ENCODE measurements at regions not wholly inside any gene's neighbourhood (a gene's known extent, or its start where the extent isn't known, plus 50 kb on each side); places are given as distances from the start of the nearest gene placed in this dataset.

GRCh38 chr9:86830356-86830755 lies 117.0 kb downstream of the GAS1 start:
- no peak for DNase-seq (ENCODE audit: low spot score in 2 of 2)
- intact Hi-C loops (cut with DNase I; ENCODE audit: low total_unique reads) = no loop called here
- TF ChIP-seq CTCF (IDR thresholded peaks at IDR 0.05) = no peak
- WGBS, 2 donors = 64 to 75% methylated on average over 2 of the region's 2 CpGs
- H3K4me3 ChIP-seq (ENCODE audit: low read depth, poor library complexity, severe bottlenecking) = no peak overlapping the region

DNA sequence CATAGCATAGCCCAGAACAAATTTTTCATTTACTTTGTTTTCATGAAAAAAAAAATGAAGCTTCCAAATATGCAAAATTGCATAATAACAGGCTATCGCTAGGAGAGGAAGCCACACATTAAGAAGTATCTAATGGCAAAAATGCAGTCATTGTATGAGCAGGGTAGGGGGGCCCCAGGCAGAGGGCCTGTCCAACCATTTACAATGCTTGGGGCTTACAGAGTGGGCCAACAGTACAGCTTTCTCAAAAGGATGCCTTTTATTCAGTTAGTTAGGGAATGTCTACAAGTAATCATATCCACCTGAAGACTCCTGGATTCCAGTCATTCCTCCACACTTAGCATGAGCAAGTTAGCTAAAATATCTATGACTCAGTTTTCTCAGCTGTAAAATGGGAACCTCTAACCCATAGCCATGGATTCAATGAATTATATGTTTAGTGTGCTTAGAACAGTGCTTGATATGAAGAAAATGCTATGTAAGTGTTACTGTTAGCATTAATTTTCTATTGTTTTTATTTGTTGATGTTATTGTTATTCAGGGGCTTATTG lies 117.7 kb downstream of the GAS1 start:
- H3K4me3 ChIP-seq (ENCODE audit: low read depth, poor library complexity, severe bottlenecking) = no peak overlapping the region
- WGBS, 2 donors = 65 to 75% methylated on average over 1 of the region's 1 CpG
- intact Hi-C loops (cut with DNase I; ENCODE audit: low total_unique reads) = no loop called here
- TF ChIP-seq POLR2A (IDR thresholded peaks at IDR 0.05) = no peak
- no peak for TF ChIP-seq CTCF (IDR thresholded peaks at IDR 0.05)
- no peak for DNase-seq (ENCODE audit: low spot score in 2 of 2)

GRCh38 chr9:86828631-86829030 lies 118.7 kb downstream of the GAS1 start:
- WGBS, 2 donors = 85 to 91% methylated on average over 4 of the region's 4 CpGs
- H3K4me3 ChIP-seq (ENCODE audit: low read depth, poor library complexity, severe bottlenecking) = no peak overlapping the region
- no peak for TF ChIP-seq CTCF (IDR thresholded peaks at IDR 0.05)
- no peak for TF ChIP-seq POLR2A (IDR thresholded peaks at IDR 0.05)
- intact Hi-C loops (cut with DNase I; ENCODE audit: low total_unique reads) = no loop called here
- no peak for DNase-seq (ENCODE audit: low spot score in 2 of 2)

DNA sequence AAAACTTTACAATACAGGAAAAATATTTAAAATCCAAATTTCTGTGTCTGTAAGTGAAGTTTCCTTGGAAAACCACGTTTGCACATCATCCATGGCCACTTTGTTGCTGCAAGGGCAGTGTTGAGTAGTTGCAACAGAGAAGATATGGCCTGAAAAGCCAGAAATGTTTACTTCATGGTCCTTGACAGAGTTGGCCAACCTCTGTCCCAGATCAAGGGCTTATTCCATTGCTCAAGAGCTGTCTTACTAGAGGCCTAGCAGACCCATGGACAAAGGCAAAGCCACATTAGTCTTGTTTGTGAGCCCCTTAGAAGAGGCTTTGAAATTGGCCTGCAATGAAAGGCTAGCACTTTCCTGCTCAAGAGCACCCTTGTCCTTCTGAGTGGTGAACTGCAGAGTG lies 119.4 kb downstream of the GAS1 start:
- intact Hi-C loops (cut with DNase I; ENCODE audit: low total_unique reads) = no loop called here
- TF ChIP-seq CTCF (IDR thresholded peaks at IDR 0.05) = no peak
- TF ChIP-seq POLR2A (IDR thresholded peaks at IDR 0.05) = no peak
- no peak for DNase-seq (ENCODE audit: low spot score in 2 of 2)
- no peak overlapping the region for H3K4me3 ChIP-seq (ENCODE audit: low read depth, poor library complexity, severe bottlenecking)
- 69 to 74% methylated on average over 1 of the region's 1 CpG for WGBS, 2 donors

- no peak for DNase-seq (ENCODE audit: low spot score in 2 of 2)
- intact Hi-C loops (cut with DNase I; ENCODE audit: low total_unique reads) = no loop called here
- H3K4me3 ChIP-seq (ENCODE audit: low read depth, poor library complexity, severe bottlenecking) = no peak overlapping the region
- WGBS, 2 donors = 83 to 90% methylated on average over 2 of the region's 2 CpGs
- TF ChIP-seq CTCF (IDR thresholded peaks at IDR 0.05) = no peak
- no peak for TF ChIP-seq POLR2A (IDR thresholded peaks at IDR 0.05)
Observed at GRCh38 chr9:86825299-86825698, 122.0 kb downstream of the GAS1 start.
